Body of pancreas (tissue), 4 donors: ENCODE measurements at regions not wholly inside any gene's neighbourhood (a gene's known extent, or its start where the extent isn't known, plus 50 kb on each side); places are given as distances from the start of the nearest gene placed in this dataset.

Experiments
- POLR2A ChIP-seq, 3 donors: fragments of 450-650 bp; IDR thresholded peaks; one replicate each; pipeline ENCODE4 v1.6.1; 2016; ENCODE audit warnings: antibody characterized with exemption in 3 of 3, mild to moderate bottlenecking in 2 of 3
- TF ChIP-seq, protein P1 (sequence below), 7 experiments: fragments of 450-650 bp in 4 of 7; fragments of 200-600 bp in 3 of 7; sonication (generic) in 3 of 7; IDR thresholded peaks; one replicate each; pipeline ENCODE4 v1.5.1; 2016 to 2019; ENCODE audit warnings: antibody characterized with exemption in 7 of 7

DNA sequence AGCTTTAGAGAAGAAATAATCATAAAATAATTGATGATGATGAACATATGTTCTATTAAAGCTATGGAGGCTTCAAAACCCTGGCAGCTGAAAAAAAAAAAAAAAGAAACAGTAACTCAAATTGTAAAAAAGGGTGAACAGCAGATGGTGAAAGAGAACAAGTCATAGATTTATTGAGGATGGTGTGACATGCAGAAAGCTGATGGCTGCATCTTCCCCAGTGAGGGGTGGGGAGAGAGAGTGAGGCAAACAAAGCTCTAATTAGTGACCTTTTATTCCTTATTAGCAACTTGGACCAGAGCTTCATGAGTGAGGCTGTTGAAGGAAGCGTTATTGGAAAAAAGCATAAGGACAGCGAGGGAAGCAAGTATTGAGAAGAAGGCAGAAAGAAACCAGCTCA lies 191.7 kb downstream of the EDN1 start:
- TF ChIP-seq, protein P1, sequence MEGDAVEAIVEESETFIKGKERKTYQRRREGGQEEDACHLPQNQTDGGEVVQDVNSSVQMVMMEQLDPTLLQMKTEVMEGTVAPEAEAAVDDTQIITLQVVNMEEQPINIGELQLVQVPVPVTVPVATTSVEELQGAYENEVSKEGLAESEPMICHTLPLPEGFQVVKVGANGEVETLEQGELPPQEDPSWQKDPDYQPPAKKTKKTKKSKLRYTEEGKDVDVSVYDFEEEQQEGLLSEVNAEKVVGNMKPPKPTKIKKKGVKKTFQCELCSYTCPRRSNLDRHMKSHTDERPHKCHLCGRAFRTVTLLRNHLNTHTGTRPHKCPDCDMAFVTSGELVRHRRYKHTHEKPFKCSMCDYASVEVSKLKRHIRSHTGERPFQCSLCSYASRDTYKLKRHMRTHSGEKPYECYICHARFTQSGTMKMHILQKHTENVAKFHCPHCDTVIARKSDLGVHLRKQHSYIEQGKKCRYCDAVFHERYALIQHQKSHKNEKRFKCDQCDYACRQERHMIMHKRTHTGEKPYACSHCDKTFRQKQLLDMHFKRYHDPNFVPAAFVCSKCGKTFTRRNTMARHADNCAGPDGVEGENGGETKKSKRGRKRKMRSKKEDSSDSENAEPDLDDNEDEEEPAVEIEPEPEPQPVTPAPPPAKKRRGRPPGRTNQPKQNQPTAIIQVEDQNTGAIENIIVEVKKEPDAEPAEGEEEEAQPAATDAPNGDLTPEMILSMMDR (IDR thresholded peaks at IDR 0.05): no peak
- TF ChIP-seq POLR2A (IDR thresholded peaks at IDR 0.05): no peak
